ENCODE measurements at regions not wholly inside any gene's neighbourhood (a gene's known extent, or its start where the extent isn't known, plus 50 kb on each side); places are given as distances from the start of the nearest gene placed in this dataset.

DNA sequence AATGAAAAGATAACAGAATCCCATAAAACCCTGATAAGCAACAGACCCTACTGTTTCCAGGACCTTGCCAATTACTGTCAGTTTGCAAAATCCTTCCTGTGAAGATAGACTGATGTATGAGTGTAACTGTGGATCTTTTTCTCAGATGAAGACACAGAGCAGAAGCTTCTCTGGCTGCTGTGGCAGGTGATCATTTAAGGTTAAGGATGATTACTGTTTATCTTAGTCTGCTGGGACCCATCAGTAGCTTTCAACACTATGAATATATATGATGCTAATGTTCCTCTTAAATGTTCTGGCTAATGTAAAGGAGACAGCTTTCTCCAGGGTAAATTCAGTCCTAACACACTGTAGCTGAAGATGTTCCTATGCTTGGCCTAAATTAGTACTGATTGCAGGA is 56.0 kb upstream of the CTTNBP2 start:
- no peak for DNase-seq

- DNase-seq, result no peak
These were observed 58.1 kb upstream of the CTTNBP2 start for GRCh38 chr7:117931314-117931713.

DNA sequence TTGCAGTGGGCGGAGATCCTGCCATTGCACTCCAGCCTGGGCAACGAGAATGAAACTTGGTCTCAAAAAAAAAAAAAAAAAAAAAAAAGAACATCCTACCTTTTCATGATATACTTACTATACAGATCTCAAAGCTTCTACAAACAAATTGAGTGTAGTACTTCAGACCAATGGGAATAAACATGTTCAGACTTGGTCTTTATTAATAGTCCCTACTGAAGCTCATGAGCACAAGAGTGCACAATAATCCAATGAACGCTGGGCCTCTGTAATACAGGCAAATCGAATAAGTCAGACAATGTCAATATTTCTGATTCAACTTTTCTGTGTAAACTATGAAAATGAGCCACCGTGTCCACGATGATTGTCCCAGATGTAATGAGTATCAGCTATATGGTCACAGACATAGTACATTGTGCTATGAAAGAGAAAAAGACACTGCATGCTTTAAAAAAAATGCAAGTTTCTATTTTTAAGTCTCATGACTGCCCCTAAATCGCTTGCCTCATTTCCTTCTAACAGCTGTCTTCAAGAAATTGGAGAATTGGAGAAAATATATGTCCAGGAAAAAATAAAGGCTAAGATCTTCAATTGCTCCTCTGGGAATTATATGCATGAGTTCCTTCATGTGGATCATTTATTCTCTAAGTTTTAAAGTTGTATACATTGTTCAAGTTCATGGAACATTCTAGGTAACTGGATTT is 64.0 kb upstream of the CTTNBP2 start:
- DNase-seq, result no peak

GRCh38 chr7:117937753-117938483 is 64.7 kb upstream of the CTTNBP2 start:
- no peak for DNase-seq

GRCh38 chr7:117941138-117941810 is 68.0 kb upstream of the CTTNBP2 start:
- peak; percentile 39 for DNase-seq

- no peak for DNase-seq
These were observed 69.5 kb upstream of the CTTNBP2 start for GRCh38 chr7:117942780-117943179.

GRCh38 chr7:117944886-117945285 is 71.6 kb upstream of the CTTNBP2 start:
- no peak for DNase-seq

DNA sequence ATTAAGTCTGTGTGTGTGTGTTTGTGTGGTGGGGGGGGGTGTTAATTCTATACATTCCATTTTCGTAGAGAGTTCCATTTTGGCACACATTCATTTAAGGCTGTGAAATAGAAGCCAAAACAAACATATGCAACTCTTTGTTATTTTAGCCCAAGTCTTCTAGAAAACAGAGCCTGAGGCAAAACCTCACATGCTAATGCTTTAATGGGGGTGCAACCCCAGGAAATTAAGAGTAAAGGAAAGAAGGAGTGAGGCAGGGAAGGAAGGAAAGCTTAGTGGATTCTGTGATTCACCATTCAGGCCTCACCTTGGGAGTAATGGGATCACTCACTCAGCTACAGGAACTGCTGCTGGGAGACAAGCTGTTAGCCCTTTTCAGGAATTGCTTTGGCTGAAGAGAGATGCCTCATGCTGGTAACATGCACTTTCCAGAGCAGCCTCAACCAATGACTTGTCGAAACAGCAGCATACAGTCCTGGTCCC is 73.0 kb upstream of the CTTNBP2 start:
- peak; percentile 2 for DNase-seq

DNA sequence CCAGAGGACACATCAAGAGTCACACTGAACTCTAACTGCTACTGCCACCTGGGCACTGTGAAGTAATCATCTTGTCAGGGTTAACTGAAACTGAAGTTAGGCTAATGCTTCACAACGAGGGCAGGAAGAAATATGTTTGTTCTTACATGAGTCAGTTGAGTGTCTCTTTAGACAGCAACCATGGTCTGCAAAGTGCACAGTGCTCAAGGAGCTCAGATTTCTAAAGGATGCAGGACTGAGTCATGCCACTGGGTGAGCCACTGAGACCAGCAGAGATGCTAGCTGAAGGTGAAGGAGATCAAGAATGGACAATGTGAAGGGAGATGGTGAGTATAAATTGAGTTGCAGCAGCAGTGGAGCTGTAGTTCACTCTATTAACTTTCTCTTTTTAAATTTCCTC is 76.0 kb upstream of the CTTNBP2 start:
- no peak for DNase-seq

GRCh38 chr7:117950601-117951260 is 77.5 kb upstream of the CTTNBP2 start:
- no peak for DNase-seq

DNA sequence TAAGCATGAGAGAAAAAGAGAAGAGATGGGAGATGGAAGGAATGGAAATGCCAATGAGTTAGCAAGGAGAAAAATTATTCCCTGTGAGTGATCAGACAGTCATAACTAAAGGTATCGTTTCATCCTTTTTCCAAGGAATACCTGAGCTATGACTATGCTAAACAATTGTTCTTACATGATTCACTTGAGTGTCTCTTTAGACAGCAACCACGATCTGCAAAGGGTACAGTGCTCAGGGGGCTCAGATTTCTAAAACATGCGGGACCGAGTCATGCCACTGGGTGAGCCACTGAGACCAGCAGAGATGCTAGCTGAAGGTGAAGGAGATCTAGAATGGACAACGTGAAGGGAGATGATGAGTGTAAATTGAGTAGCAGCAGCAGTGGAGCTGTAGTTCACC is 78.0 kb upstream of the CTTNBP2 start:
- no peak for DNase-seq

- DNase-seq, result no peak
These were observed 78.5 kb upstream of the CTTNBP2 start for GRCh38 chr7:117951691-117952280.

DNA sequence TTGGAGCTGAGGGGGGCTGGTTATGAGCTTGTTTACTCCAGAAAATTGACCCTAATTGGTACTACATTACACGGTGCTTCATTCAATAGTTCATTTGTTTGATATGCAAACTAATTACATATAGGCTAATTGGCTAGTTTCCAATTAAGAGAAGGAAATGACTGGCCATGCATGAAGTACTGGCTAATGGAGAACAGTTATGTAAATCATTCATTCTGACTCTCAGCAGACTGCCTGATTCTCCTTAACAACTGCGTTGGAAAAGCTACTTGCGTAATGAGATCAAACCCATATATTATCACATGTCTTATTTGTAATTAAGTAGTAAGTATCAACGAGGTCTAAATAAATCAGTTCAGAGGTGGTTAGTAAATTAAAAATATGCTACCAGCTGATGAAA is 81.8 kb upstream of the CTTNBP2 start:
- DNase-seq, result no peak

- no peak for DNase-seq
These were observed 87.1 kb upstream of the CTTNBP2 start for GRCh38 chr7:117960351-117960750.

- DNase-seq, result no peak
These were observed 88.0 kb upstream of the CTTNBP2 start for GRCh38 chr7:117961235-117961634.

DNA sequence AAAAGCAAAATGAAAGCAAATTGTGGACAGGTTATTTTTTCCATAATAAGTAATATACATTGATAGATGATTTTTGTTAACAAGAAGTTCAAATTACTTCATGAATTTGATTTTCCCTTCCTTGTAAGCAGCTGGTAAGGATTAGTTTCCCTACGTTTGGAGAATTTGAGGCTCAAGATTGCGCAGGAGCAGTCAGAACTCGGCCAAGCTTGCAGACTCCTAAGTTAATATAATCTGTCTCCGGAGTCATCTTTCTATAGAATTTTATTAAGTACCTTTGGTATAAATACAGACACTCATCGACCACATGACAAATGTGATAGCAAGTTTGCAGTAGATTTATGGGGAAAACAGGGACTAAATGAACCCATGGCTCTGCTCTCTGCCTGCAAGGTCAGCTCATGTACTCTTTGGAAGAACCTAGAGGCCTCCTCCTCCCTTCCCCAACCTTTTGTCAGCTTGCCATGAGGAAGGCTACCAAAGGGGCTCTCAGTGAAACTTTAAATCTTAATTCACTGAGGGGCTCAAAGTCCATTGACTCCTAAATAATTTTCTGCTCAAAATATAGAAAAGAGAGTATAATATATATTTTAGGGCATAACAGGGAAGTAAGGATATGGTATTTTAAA is 89.2 kb upstream of the CTTNBP2 start:
- DNase-seq, result no peak

- DNase-seq, result no peak
These were observed 90.3 kb upstream of the CTTNBP2 start for GRCh38 chr7:117963264-117964197.

GRCh38 chr7:117970801-117971200 is 97.6 kb upstream of the CTTNBP2 start:
- no peak for DNase-seq

GRCh38 chr7:117971556-117972244 is 98.5 kb upstream of the CTTNBP2 start:
- DNase-seq, result no peak

GRCh38 chr7:117972606-117973005 is 99.4 kb upstream of the CTTNBP2 start:
- DNase-seq, result no peak
